NB4 (cell line): ENCODE measurements at regions not wholly inside any gene's neighbourhood (a gene's known extent, or its start where the extent isn't known, plus 50 kb on each side); places are given as distances from the start of the nearest gene placed in this dataset.
"Not testable (repeated sequence)": the region's sequence is repeated elsewhere in the genome, so short reads cannot be mapped to it uniquely, and the experiment has no call there.

Source experiments
- MYC ChIP-seq: IDR thresholded peaks from 2 replicates; pipeline ENCODE4 v1.6.1; 2011; ENCODE audit warnings: low read depth, low read length
- POLR2A ChIP-seq: IDR thresholded peaks from 2 replicates; pipeline ENCODE4 v1.6.1; 2011; ENCODE audit warnings: mild to moderate bottlenecking; ENCODE audit not compliant: insufficient read length; ENCODE audit errors: extremely low read depth
- TF ChIP-seq, protein P1 (sequence below): IDR thresholded peaks from one replicate; pipeline ENCODE4 v1.5.1; 2012; ENCODE audit warnings: low read depth, low read length
- TF ChIP-seq, protein P2 (sequence below): IDR thresholded peaks from 2 replicates; pipeline ENCODE4 v1.6.1; 2011; ENCODE audit warnings: low read depth, low read length

GRCh38 chr2:226456144-226456543 is 343.5 kb downstream of the IRS1 start:
- TF ChIP-seq, protein P1, sequence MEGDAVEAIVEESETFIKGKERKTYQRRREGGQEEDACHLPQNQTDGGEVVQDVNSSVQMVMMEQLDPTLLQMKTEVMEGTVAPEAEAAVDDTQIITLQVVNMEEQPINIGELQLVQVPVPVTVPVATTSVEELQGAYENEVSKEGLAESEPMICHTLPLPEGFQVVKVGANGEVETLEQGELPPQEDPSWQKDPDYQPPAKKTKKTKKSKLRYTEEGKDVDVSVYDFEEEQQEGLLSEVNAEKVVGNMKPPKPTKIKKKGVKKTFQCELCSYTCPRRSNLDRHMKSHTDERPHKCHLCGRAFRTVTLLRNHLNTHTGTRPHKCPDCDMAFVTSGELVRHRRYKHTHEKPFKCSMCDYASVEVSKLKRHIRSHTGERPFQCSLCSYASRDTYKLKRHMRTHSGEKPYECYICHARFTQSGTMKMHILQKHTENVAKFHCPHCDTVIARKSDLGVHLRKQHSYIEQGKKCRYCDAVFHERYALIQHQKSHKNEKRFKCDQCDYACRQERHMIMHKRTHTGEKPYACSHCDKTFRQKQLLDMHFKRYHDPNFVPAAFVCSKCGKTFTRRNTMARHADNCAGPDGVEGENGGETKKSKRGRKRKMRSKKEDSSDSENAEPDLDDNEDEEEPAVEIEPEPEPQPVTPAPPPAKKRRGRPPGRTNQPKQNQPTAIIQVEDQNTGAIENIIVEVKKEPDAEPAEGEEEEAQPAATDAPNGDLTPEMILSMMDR, result not testable (repeated sequence)
- not testable (repeated sequence) for TF ChIP-seq POLR2A, MYC
- TF ChIP-seq, protein P2, sequence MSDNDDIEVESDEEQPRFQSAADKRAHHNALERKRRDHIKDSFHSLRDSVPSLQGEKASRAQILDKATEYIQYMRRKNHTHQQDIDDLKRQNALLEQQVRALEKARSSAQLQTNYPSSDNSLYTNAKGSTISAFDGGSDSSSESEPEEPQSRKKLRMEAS, result not testable (repeated sequence)
